ENCODE measurements at regions not wholly inside any gene's neighbourhood (a gene's known extent, or its start where the extent isn't known, plus 50 kb on each side); places are given as distances from the start of the nearest gene placed in this dataset.

DNA sequence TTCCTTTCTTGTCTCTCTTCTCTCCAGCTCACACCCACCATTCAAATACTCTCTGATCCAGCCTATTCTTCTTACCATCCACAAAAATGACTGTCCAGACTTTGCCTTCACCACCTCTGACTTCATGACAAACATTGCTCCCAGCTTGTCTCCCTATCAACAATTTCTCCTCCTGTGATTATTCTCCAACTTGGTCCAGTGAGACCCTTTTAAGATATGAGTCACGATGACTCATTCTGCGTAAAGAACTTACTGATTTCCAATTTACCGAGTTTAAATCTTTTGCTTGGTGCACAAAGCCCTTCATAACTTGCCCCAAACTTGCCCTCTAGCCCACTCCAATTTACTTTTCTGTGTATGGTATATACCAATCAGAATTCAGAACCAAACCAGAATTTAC, 833.2 kb downstream of the MAFB start:
- POLR2A ChIA-PET, result no interaction called here
- H3K4me3 ChIP-seq (ENCODE audit: low read depth, low read length), result no peak overlapping the region
- TF ChIP-seq, protein P1, sequence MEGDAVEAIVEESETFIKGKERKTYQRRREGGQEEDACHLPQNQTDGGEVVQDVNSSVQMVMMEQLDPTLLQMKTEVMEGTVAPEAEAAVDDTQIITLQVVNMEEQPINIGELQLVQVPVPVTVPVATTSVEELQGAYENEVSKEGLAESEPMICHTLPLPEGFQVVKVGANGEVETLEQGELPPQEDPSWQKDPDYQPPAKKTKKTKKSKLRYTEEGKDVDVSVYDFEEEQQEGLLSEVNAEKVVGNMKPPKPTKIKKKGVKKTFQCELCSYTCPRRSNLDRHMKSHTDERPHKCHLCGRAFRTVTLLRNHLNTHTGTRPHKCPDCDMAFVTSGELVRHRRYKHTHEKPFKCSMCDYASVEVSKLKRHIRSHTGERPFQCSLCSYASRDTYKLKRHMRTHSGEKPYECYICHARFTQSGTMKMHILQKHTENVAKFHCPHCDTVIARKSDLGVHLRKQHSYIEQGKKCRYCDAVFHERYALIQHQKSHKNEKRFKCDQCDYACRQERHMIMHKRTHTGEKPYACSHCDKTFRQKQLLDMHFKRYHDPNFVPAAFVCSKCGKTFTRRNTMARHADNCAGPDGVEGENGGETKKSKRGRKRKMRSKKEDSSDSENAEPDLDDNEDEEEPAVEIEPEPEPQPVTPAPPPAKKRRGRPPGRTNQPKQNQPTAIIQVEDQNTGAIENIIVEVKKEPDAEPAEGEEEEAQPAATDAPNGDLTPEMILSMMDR (IDR thresholded peaks at IDR 0.05; ENCODE audit: insufficient read depth, low read length, missing control alignments), result no peak
- no peak for DNase-seq (ENCODE audit: low read depth, low spot score)
- CTCF ChIA-PET, result interaction anchor here (1.0 to 2.3 kb wide), 4 partner anchors 10 to 27 kb away, joined by 3 to 8 read pairs (median 4); no protein-coding TSS in a partner anchor

GRCh38 chr20:39855056-39855455, 834.0 kb downstream of the MAFB start:
- no peak for DNase-seq (ENCODE audit: low read depth, low spot score)
- TF ChIP-seq, protein P1 (IDR thresholded peaks at IDR 0.05; ENCODE audit: insufficient read depth, low read length, missing control alignments), result no peak
- POLR2A ChIA-PET, result no interaction called here
- CTCF ChIA-PET, result interaction anchor here (0.6 to 2.3 kb wide), 4 partner anchors 11 to 1186 kb away, joined by 3 to 8 read pairs (median 4); no protein-coding TSS in a partner anchor
- no peak overlapping the region for H3K4me3 ChIP-seq (ENCODE audit: low read depth, low read length)

DNA sequence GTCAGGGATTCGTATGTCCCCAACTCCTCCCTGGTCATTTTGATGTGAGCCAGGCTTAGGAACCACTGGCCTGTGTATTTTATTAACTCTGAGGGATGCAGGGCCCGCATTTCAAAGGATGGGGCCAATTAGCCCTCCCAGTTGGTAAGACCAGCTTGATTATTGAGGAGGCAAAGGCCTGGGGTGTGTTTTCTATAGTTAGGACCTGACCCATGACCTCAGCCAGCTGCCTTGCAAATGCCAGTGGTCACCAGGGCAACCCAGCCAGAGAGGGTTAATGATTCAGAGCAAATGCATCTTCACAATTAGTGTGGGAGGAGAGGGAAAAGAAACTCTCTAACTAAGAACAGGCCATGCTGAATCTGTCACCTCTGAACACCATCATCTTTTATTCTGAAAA, 835.4 kb downstream of the MAFB start:
- no peak overlapping the region for H3K4me3 ChIP-seq (ENCODE audit: low read depth, low read length)
- DNase-seq (ENCODE audit: low read depth, low spot score), result no peak
- ChIA-PET POLR2A (no interaction called here), CTCF (interaction anchor here (1.4 to 2.4 kb wide), 2 partner anchors 20 to 24 kb away, joined by 3 to 17 read pairs; no protein-coding TSS in a partner anchor)
- TF ChIP-seq, protein P1 (IDR thresholded peaks at IDR 0.05; ENCODE audit: insufficient read depth, low read length, missing control alignments), result no peak

DNA sequence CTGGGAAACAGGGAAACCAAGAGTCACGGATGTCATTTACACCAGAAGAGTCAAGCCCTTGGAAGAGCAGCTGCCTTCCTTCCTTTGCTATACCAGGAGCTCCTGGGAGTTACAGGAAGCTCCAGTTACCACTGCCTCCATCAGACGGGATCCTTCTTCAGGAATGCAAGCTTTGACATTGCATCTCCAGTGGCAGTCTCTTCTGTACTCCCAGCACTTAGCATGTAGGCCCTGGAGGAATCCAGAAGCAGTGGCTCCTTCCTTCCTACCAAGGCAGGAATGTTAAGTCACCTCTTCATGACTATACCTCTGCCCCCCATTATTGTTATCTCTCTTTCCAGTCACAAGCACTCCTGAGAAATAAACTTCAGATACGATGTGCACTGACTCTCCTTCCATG, 836.0 kb downstream of the MAFB start:
- TF ChIP-seq, protein P1 (IDR thresholded peaks at IDR 0.05; ENCODE audit: insufficient read depth, low read length, missing control alignments), result no peak
- ChIA-PET CTCF (interaction anchor here (1.4 to 2.4 kb wide), 2 partner anchors 21 to 23 kb away, joined by 3 to 17 read pairs; no protein-coding TSS in a partner anchor), POLR2A (no interaction called here)
- no peak overlapping the region for H3K4me3 ChIP-seq (ENCODE audit: low read depth, low read length)
- DNase-seq (ENCODE audit: low read depth, low spot score), result no peak

GRCh38 chr20:39851459-39851858, 837.6 kb downstream of the MAFB start:
- no peak overlapping the region for H3K4me3 ChIP-seq (ENCODE audit: low read depth, low read length)
- ChIA-PET CTCF (interaction anchor here (0.9 to 4.5 kb wide), 6 partner anchors 10 to 1112 kb away, joined by 3 to 27 read pairs (median 4); no protein-coding TSS in a partner anchor), POLR2A (interaction anchor here (1.2 kb wide), 1 partner anchor 838 kb away, joined by 3 read pairs; the partner anchor contains the start of gene MAFB)
- TF ChIP-seq, protein P1 (IDR thresholded peaks at IDR 0.05; ENCODE audit: insufficient read depth, low read length, missing control alignments), result no peak
- peak; percentile 70 for DNase-seq (ENCODE audit: low read depth, low spot score)

GRCh38 chr20:39850821-39851330, 838.2 kb downstream of the MAFB start:
- TF ChIP-seq, protein P1 (IDR thresholded peaks at IDR 0.05; ENCODE audit: insufficient read depth, low read length, missing control alignments), result no peak
- ChIA-PET CTCF (interaction anchor here (0.9 to 4.5 kb wide), 9 partner anchors 8 to 1112 kb away, joined by 3 to 27 read pairs (median 3); no protein-coding TSS in a partner anchor), POLR2A (interaction anchor here (1.6 kb wide), 1 partner anchor 838 kb away, joined by 9 read pairs; the partner anchor contains the start of gene MAFB)

More at GRCh38 chr20:39850821-39851330, 838.2 kb downstream of the MAFB start:
- no peak overlapping the region for H3K4me3 ChIP-seq (ENCODE audit: low read depth, low read length)
- peak; percentile 24 for DNase-seq (ENCODE audit: low read depth, low spot score)

Data from AG04449 (cell line).